PC-9 (cell line): ENCODE measurements at regions not wholly inside any gene's neighbourhood (a gene's known extent, or its start where the extent isn't known, plus 50 kb on each side); places are given as distances from the start of the nearest gene placed in this dataset.

Source experiments
- BruUV-seq: library from RNA; stranded (reverse); fragments of 400-500 nt; replicated peaks from 2 replicates; lab custom pipeline; 2021; lab: Mats Ljungman, UMichigan
- CTCF ChIA-PET: fragments of 300-600 bp; sonication (Branson Sonifier 250); formaldehyde crosslinking; loops from one replicate; lab custom pipeline; 2022; ENCODE audit warnings: antibody characterized with exemption; lab: Charles Lee
- POLR2A ChIA-PET: fragments of 300-600 bp; sonication (Branson Sonifier 250); formaldehyde crosslinking; loops from one replicate; lab custom pipeline; 2022; ENCODE audit warnings: antibody characterized with exemption; ENCODE audit not compliant: unreplicated experiment; lab: Charles Lee
- DNase-seq, 2 experiments: peaks; one replicate each; pipeline versions ENCODE4 v3.0.0 to v3.0.0-alpha.2; 2015 to 2022; ENCODE audit warnings: mixed read lengths in 1 of 2
- H2AFZ ChIP-seq: fragments of 200-600 bp; sonication (generic); 2 replicates; pipeline ENCODE4 v1.8.1; 2017; ENCODE audit warnings: antibody characterized with exemption
- H3F3A ChIP-seq: fragments of 200-600 bp; sonication (generic); 2 replicates; pipeline ENCODE4 v1.8.1; 2017; ENCODE audit warnings: antibody characterized with exemption, mild to moderate bottlenecking, low read depth; ENCODE audit not compliant: insufficient read depth
- H3K27ac ChIP-seq: fragments of 200-600 bp; sonication (generic); 2 replicates; pipeline ENCODE4 v1.6.1; 2016; ENCODE audit warnings: mixed run types
- H3K27me3 ChIP-seq: fragments of 200-600 bp; sonication (generic); 2 replicates; pipeline ENCODE4 v1.6.1; 2016; ENCODE audit warnings: low read depth, mixed run types; ENCODE audit not compliant: insufficient read depth
- H3K36me3 ChIP-seq: fragments of 200-600 bp; sonication (generic); 2 replicates; pipeline ENCODE4 v1.6.1; 2016; ENCODE audit warnings: low read depth, mixed run types
- H3K4me1 ChIP-seq: fragments of 200-600 bp; sonication (generic); replicated peaks from 2 replicates; pipeline ENCODE4 v1.6.1; 2016; ENCODE audit warnings: mixed run types; ENCODE audit not compliant: insufficient read depth
- H3K4me2 ChIP-seq: fragments of 200-600 bp; sonication (generic); 2 replicates; pipeline ENCODE4 v1.6.1; 2017; ENCODE audit warnings: mixed run types
- H3K4me3 ChIP-seq: fragments of 200-600 bp; sonication (generic); 2 replicates; pipeline ENCODE4 v1.6.1; 2016; ENCODE audit warnings: mixed run types
- H3K79me2 ChIP-seq: fragments of 200-600 bp; sonication (generic); 2 replicates; pipeline ENCODE4 v1.6.1; 2017; ENCODE audit warnings: low read depth, mixed run types
- H3K9me2 ChIP-seq: fragments of 200-600 bp; sonication (generic); 2 replicates; pipeline ENCODE4 v1.8.1; 2017; ENCODE audit warnings: mild to moderate bottlenecking; ENCODE audit not compliant: insufficient read depth
- H3K9me3 ChIP-seq: fragments of 200-600 bp; sonication (generic); 2 replicates; pipeline ENCODE4 v1.8.1; 2016; ENCODE audit warnings: low read depth; ENCODE audit not compliant: insufficient read depth
- H4K20me1 ChIP-seq: fragments of 200-600 bp; sonication (generic); 2 replicates; pipeline ENCODE4 v1.8.1; 2017; ENCODE audit not compliant: insufficient read depth
- EZH2 ChIP-seq: fragments of 200-600 bp; sonication (generic); IDR thresholded peaks from 2 replicates; pipeline ENCODE4 v1.8.0; 2017; ENCODE audit warnings: antibody characterized with exemption, low read depth
- intact Hi-C: fragments of 100-400 bp; cut with micrococcal nuclease; formaldehyde crosslinking; loops from one replicate; pipeline ENCODE4 v1.10.0; 2022; ENCODE audit not compliant: unreplicated experiment
- TF ChIP-seq, protein P1 (sequence below): fragments of 200-600 bp; sonication (generic); conservative IDR thresholded peaks from 2 replicates; pipeline ENCODE4 v1.6.1; 2017; ENCODE audit warnings: mixed run types, antibody characterized with exemption, mild to moderate bottlenecking, moderate library complexity

DNA sequence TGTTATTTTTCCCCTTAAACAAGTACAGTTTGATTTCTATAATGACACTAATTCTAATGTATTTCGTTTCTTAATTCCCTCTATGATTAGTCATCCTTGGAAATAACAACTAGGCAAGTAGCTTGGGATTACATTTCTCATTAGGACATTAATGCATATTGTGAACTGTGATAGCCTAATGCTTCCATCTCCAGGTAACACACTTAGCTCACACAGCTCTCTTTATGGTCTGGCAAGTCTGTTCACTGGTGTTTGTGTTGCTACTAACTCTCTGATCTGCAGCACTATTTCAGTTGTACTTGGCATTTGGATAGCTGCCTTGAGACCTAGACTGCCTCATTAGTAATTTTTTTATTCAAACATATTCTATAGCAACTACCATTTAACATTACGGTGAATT is 853.2 kb downstream of the SORCS3 start:
- Histone ChIP-seq H3K79me2 (no peaks in the 10 kb centered on the region), H2AFZ (no peak overlapping the region), H3K9me3 (no peaks in the 10 kb centered on the region), H3K4me1 (no peaks in the 10 kb centered on the region), H3K9me2 (no peaks in the 10 kb centered on the region), H3K4me3 (no peak overlapping the region), H3K4me2 (no peak overlapping the region), H3F3A (no peaks in the 10 kb centered on the region), H3K36me3 (no peaks in the 10 kb centered on the region), H4K20me1 (no peaks in the 10 kb centered on the region), H3K27me3 (no peaks in the 10 kb centered on the region), H3K27ac (no peak overlapping the region)
- intact Hi-C loops = no loop called here
- no peak for DNase-seq
- BruUV-seq = no TSS peak
- TF ChIP-seq, protein P1, sequence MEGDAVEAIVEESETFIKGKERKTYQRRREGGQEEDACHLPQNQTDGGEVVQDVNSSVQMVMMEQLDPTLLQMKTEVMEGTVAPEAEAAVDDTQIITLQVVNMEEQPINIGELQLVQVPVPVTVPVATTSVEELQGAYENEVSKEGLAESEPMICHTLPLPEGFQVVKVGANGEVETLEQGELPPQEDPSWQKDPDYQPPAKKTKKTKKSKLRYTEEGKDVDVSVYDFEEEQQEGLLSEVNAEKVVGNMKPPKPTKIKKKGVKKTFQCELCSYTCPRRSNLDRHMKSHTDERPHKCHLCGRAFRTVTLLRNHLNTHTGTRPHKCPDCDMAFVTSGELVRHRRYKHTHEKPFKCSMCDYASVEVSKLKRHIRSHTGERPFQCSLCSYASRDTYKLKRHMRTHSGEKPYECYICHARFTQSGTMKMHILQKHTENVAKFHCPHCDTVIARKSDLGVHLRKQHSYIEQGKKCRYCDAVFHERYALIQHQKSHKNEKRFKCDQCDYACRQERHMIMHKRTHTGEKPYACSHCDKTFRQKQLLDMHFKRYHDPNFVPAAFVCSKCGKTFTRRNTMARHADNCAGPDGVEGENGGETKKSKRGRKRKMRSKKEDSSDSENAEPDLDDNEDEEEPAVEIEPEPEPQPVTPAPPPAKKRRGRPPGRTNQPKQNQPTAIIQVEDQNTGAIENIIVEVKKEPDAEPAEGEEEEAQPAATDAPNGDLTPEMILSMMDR = no peak
- no peak for TF ChIP-seq EZH2
- ChIA-PET CTCF (no interaction called here), POLR2A (no interaction called here)

DNA sequence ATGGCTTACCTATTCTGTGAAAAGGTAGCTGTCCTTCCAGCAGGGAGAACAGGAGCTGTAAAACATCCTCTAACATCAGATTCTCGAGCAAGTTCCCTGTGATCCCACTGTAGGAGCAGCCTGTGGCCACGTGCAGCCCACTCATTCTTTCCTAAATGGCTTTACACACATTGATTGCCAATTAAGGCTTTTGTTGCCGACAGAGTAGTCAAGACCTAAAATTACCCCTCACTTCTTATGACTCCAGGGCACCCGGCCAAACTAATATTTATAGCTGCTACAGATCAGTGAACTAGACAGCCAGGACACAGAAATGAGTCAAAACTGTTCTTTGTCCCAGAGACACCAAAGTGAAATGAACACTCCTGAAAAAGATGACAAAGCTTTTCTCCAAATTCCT is 832.1 kb downstream of the SORCS3 start:
- H3K9me2 ChIP-seq = no peaks in the 10 kb centered on the region
- H3K27ac ChIP-seq = no peak overlapping the region
- ChIA-PET POLR2A (no interaction called here), CTCF (no interaction called here)
- no peaks in the 10 kb centered on the region for H3K36me3 ChIP-seq
- no peaks in the 10 kb centered on the region for H3K9me3 ChIP-seq
- intact Hi-C loops = no loop called here
- no peaks in the 10 kb centered on the region for H3K4me1 ChIP-seq
- H3K4me3 ChIP-seq = no peak overlapping the region
- H3K4me2 ChIP-seq = no peak overlapping the region
- TF ChIP-seq EZH2 = no peak
- TF ChIP-seq, protein P1 = no peak
- DNase-seq = no peak
- no peaks in the 10 kb centered on the region for H3K27me3 ChIP-seq
- no peaks in the 10 kb centered on the region for H3K79me2 ChIP-seq
- no TSS peak for BruUV-seq
- H2AFZ ChIP-seq = no peak overlapping the region
- H4K20me1 ChIP-seq = no peaks in the 10 kb centered on the region
- no peaks in the 10 kb centered on the region for H3F3A ChIP-seq

DNA sequence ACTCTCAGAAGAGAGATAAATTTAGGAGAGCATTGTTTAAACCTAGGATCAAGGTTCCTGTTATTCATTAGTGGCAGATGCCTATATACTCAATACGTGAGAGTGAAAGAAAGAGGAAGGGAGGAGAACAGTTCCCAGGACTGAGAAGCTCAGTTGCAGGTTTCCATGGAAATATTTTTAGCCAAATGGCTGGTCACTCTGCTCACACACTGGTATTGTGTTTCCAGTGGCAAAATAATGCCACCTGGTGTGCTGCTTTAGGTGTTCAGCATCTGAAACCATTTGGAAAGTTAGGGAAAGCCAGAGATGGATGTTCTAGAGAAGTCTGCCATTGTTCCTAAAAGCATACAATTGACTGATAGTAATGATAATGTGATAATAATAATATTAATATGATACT is 827.7 kb downstream of the SORCS3 start:
- ChIA-PET CTCF (no interaction called here), POLR2A (no interaction called here)
- Histone ChIP-seq H3K9me2 (no peaks in the 10 kb centered on the region), H3K36me3 (no peaks in the 10 kb centered on the region), H3K4me3 (no peak overlapping the region), H3K4me2 (no peak overlapping the region), H2AFZ (no peak overlapping the region), H3K27ac (no peak overlapping the region), H3K9me3 (no peaks in the 10 kb centered on the region), H3K79me2 (no peaks in the 10 kb centered on the region), H4K20me1 (no peaks in the 10 kb centered on the region), H3K4me1 (no peaks in the 10 kb centered on the region), H3F3A (no peaks in the 10 kb centered on the region), H3K27me3 (no peaks in the 10 kb centered on the region)
- no TSS peak for BruUV-seq
- DNase-seq = no peak
- intact Hi-C loops = no loop called here
- TF ChIP-seq, protein P1 = no peak
- TF ChIP-seq EZH2 = no peak
